ENCODE measurements at regions not wholly inside any gene's neighbourhood (a gene's known extent, or its start where the extent isn't known, plus 50 kb on each side); places are given as distances from the start of the nearest gene placed in this dataset.

DNA sequence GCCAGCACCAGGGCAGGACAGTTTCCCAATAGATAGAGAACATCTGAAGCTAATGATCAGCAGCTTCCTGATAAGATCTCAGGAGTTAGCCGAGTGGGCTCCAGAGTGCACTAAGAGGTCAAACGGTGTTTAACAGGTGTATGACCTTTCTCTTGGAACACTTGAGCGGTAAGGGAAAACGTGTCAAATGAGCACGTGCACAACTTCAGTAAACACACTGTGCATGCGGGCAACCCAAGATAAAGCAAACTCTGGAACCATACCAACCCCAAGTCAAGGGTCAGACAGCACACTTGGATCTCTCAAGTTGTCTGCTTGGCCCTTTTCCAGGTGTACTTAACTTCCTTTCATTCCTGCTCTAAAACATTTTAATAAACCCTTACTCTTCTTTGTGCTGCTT is 1941.5 kb upstream of the PCDH10 start:
- Histone ChIP-seq H3K27ac (ENCODE audit: low read depth in 1 of 2, low read length in 2 of 2) (no peak overlapping the region), H3K9me3 (ENCODE audit: control insufficient read depth in 1 of 2, insufficient read depth in 1 of 2, low read length in 2 of 2) (peaks cover 0 to 3% of the 10 kb centered on the region in 2 experiments), H3K4me3 (ENCODE audit: low read length) (no peak overlapping the region), H3K27me3 (ENCODE audit: control insufficient read depth in 1 of 2, insufficient read depth in 2 of 2, low read length in 2 of 2) (no peaks in the 10 kb centered on the region), H3K36me3 (ENCODE audit: insufficient read depth, low read length) (no peaks in the 10 kb centered on the region), H3K4me1 (ENCODE audit: insufficient read depth, low read length) (no peaks in the 10 kb centered on the region)
- intact Hi-C loops (cut with DNase I, micrococcal nuclease): no loop called here
- CTCF ChIA-PET: no interaction called here
- Mint-ChIP-seq H3K4me1 (ENCODE audit: low read depth) (no peaks in the 10 kb centered on the region), H3K27ac (no peak overlapping the region), H3K9me3 (no peaks in the 10 kb centered on the region), H3K27me3 (no peaks in the 10 kb centered on the region), H3K36me3 (ENCODE audit: low read depth) (no peaks in the 10 kb centered on the region), H3K4me3 (no peak overlapping the region)
- TF ChIP-seq, protein P1, sequence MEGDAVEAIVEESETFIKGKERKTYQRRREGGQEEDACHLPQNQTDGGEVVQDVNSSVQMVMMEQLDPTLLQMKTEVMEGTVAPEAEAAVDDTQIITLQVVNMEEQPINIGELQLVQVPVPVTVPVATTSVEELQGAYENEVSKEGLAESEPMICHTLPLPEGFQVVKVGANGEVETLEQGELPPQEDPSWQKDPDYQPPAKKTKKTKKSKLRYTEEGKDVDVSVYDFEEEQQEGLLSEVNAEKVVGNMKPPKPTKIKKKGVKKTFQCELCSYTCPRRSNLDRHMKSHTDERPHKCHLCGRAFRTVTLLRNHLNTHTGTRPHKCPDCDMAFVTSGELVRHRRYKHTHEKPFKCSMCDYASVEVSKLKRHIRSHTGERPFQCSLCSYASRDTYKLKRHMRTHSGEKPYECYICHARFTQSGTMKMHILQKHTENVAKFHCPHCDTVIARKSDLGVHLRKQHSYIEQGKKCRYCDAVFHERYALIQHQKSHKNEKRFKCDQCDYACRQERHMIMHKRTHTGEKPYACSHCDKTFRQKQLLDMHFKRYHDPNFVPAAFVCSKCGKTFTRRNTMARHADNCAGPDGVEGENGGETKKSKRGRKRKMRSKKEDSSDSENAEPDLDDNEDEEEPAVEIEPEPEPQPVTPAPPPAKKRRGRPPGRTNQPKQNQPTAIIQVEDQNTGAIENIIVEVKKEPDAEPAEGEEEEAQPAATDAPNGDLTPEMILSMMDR (IDR thresholded peaks at IDR 0.05): no peak
- ATAC-seq (ENCODE audit: poor library complexity) (no peak), DNase-seq (no peak)
- POLR2A ChIA-PET: no interaction called here

DNA sequence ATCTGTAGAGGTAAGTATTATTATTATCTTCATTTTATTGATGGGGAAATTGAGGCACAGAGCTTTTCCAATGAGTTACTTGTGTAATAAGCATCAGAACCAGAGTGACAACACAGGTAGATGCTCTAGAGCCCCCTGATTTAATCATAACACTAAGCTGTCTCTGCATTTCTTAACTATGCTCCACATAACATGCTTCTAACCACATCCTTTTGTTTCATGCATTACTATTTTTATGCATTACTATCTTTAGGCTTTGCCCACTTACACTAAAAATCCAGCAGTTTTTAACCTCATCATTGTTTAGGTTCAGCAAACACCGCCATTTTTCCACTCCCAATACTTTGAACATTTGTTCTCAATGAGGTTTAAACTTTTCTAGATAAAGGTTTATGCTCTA is 1900.8 kb upstream of the PCDH10 start:
- no peaks in the 10 kb centered on the region for H3K4me1 Mint-ChIP-seq (ENCODE audit: low read depth)
- no peaks in the 10 kb centered on the region for H3K36me3 ChIP-seq (ENCODE audit: insufficient read depth, low read length)
- intact Hi-C loops (cut with DNase I, micrococcal nuclease): no loop called here
- H3K4me3 ChIP-seq (ENCODE audit: low read length): no peak overlapping the region
- H3K36me3 Mint-ChIP-seq (ENCODE audit: low read depth): no peaks in the 10 kb centered on the region
- H3K4me3 Mint-ChIP-seq: no peak overlapping the region
- no peaks in the 10 kb centered on the region for H3K4me1 ChIP-seq (ENCODE audit: insufficient read depth, low read length)
- no peak for DNase-seq
- ATAC-seq (ENCODE audit: poor library complexity): no peak
- H3K27me3 ChIP-seq (ENCODE audit: control insufficient read depth in 1 of 2, insufficient read depth in 2 of 2, low read length in 2 of 2): no peaks in the 10 kb centered on the region
- TF ChIP-seq, protein P1 (IDR thresholded peaks at IDR 0.05): no peak
- POLR2A ChIA-PET: no interaction called here
- H3K27ac ChIP-seq (ENCODE audit: low read depth in 1 of 2, low read length in 2 of 2): no peak overlapping the region
- H3K27ac Mint-ChIP-seq: no peak overlapping the region
- CTCF ChIA-PET: no interaction called here
- H3K27me3 Mint-ChIP-seq: no peaks in the 10 kb centered on the region
- H3K9me3 ChIP-seq (ENCODE audit: control insufficient read depth in 1 of 2, insufficient read depth in 1 of 2, low read length in 2 of 2): no peaks in the 10 kb centered on the region
- H3K9me3 Mint-ChIP-seq: peaks cover 4% of the 10 kb centered on the region

DNA sequence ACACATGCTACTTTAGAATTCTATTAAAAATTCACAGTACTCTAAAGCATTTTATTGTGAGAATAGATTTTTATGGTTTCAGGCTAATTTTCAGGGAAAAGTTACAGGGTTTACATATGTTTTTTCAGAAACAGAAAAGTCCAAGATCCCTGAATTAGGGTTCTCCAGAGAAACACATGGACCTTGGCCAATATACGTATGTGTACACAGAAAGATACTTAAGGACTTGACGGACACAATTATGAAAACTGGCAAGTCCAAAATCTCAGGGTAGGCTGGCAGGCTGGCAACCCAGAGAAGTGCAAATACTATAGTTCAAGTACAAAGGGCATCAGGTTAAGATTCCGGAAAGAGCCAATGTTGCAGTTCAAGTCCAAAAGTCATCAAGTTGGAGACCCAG is 1897.8 kb upstream of the PCDH10 start:
- no peaks in the 10 kb centered on the region for H3K36me3 ChIP-seq (ENCODE audit: insufficient read depth, low read length)
- H3K27me3 Mint-ChIP-seq: no peaks in the 10 kb centered on the region
- DNase-seq (no peak), ATAC-seq (ENCODE audit: poor library complexity) (no peak)
- ChIA-PET POLR2A (no interaction called here), CTCF (no interaction called here)
- no peaks in the 10 kb centered on the region for H3K9me3 ChIP-seq (ENCODE audit: control insufficient read depth in 1 of 2, insufficient read depth in 1 of 2, low read length in 2 of 2)
- no peak overlapping the region for H3K27ac Mint-ChIP-seq
- H3K4me1 ChIP-seq (ENCODE audit: insufficient read depth, low read length): no peaks in the 10 kb centered on the region
- no peaks in the 10 kb centered on the region for H3K27me3 ChIP-seq (ENCODE audit: control insufficient read depth in 1 of 2, insufficient read depth in 2 of 2, low read length in 2 of 2)
- intact Hi-C loops (cut with DNase I, micrococcal nuclease): no loop called here
- no peak overlapping the region for H3K4me3 Mint-ChIP-seq
- no peak overlapping the region for H3K4me3 ChIP-seq (ENCODE audit: low read length)
- H3K4me1 Mint-ChIP-seq (ENCODE audit: low read depth): no peaks in the 10 kb centered on the region
- no peak overlapping the region for H3K27ac ChIP-seq (ENCODE audit: low read depth in 1 of 2, low read length in 2 of 2)
- H3K9me3 Mint-ChIP-seq: peaks cover 4% of the 10 kb centered on the region
- H3K36me3 Mint-ChIP-seq (ENCODE audit: low read depth): no peaks in the 10 kb centered on the region
- TF ChIP-seq, protein P1 (IDR thresholded peaks at IDR 0.05): no peak

Measured in CD4-positive, alpha-beta T cell (primary cell).